ENCODE measurements at regions not wholly inside any gene's neighbourhood (a gene's known extent, or its start where the extent isn't known, plus 50 kb on each side); places are given as distances from the start of the nearest gene placed in this dataset.
"Not testable (repeated sequence)": the region's sequence is repeated elsewhere in the genome, so short reads cannot be mapped to it uniquely, and the experiment has no call there.

DNA sequence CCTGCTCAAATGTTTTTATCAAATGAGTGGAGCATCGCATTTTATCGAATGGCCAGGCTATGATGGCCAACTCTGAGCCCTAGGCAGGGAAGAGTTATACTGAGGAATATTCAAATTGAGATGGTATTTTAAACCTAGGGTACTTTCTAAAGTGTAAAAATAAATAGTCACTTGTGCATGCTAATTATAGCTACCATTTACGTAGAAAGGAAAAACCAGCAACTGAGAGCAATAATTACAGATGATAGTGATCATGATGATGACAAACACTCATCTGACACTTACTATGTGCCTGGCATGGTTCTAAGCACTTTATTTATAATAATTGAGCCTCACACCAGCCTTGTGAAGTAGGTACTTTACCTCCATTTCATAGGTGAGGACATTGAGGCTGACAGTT is 455.7 kb downstream of the CD83 start:
- ATAC-seq, result no peak

DNA sequence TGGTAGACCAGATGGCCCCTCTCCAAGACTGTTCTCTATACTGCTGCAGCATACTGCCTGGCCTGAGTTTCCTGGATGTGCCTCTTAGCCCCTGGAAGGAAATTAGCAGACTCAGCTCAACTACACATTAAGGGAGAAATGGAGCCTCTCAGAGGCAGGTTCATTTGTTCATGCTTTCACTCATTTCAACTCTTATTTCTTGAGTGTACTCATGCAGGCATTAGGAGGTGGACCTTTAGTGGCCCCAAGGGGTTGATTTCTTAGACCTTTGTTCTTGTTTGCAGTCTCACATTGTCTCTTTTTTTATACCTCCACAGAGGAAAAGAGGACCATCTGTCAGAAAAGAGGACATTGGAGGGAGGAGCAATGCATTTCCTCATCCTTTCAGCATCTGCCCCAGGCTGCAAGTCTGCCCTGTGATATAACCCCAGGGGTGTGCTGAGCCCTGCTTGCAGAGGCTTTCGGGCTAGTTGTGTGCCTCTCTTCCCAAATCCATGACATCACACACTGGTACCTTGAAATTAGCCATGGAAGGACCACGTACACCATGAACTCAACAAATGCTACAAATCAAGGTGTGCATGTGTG is 456.2 kb downstream of the CD83 start:
- ATAC-seq, result no peak

DNA sequence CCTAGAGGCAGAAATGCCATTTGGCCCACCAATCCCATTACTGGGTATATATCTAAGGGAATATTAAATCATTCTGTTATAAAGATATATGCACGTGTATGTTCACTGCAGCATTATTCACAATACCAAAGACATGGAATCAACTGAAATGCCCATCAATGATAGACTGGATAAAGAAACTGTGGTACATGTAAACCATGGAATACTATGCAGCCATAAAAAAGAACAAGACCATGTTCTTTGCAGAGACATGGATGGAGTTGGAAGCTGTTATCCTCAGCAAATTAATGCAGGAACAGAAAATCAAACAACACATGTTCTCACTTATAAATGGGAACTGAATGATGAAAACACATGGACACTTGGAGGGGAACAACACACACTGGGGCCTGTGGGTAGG is 458.4 kb downstream of the CD83 start:
- ATAC-seq, result no peak

- ATAC-seq, result no peak
Measured at GRCh38 chr6:14578994-14579393, 461.4 kb downstream of the CD83 start.

DNA sequence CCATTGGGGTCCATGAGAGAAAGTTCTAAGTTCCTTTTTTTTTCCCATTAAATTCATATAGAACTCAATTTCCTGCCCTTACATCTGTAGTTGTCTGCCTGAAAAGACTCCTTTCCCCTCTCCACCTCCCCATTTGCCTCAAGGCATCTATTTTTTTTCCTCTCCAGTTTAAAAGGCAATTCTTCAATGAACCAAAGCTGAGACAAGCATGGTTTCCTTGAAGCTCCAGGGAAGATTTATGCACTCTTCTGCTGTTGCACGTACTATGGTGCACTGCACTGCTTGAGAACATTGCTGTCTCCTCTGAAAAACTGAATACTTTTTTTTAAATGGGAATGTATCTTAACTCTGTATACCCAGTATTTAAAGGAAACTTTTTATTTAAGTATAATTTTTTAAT is 465.2 kb downstream of the CD83 start:
- no peak for ATAC-seq

GRCh38 chr6:14583826-14584225 is 466.3 kb downstream of the CD83 start:
- no peak for ATAC-seq

GRCh38 chr6:14584450-14584849 is 466.9 kb downstream of the CD83 start:
- no peak for ATAC-seq

DNA sequence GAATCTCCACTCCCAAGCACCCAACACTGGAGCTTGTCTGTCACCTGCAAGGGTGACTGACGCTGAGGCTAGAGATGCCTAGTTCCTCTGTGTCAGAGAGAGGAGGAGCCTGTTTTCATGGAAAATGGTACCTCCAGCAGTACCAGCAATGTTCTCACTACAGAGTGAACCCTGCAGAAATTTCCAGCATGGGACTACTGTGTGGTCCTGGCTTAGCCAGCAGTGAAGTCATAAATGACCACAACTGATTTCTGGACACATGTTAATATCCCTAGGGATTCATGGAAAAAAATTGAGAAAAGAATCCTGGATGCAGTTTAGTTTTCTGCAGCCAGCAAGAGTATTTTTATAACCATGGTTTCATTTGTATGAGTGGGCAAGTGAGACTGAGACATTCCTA is 468.1 kb downstream of the CD83 start:
- no peak for ATAC-seq

- ATAC-seq, result no peak
Measured at GRCh38 chr6:14589175-14589574, 471.6 kb downstream of the CD83 start.

DNA sequence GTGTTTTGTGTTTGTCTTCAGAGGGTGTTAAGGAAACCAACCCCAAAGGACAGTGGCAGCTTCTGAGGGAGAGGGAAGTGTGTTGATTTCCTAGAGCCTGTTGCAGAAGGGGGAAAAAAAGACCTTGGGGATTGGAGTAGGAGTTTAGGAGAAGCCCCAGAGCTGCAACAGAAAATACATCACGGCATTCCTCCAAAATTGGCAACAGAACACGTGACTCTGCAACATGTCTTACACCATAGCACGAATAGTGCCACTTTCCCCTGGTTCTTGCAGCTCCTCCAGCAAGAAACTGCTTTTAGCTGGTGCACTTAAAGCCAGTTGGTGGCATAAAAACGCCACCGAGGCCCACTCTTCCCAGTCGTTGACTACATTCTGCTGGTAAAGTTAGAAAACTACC is 473.0 kb downstream of the CD83 start:
- no peak for ATAC-seq

DNA sequence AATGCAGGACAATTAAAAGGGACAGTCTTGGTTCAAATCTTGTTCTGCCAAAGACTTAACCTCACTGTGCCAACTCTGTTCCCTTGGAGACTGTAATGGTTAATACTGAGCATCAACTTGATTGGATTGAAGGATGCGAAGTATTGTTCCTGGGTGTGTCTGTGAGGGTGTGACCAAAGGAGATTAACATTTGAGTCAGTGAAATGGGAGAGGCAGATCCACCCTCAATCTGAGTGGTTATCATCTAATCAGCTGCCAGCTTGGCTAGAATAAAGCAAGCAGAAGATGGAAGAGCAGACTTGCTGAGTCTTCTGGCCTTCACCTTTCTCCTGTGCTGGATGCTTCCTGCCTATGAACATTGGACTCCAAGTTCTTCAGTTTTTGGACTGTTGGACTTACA is 474.4 kb downstream of the CD83 start:
- no peak for ATAC-seq

- ATAC-seq, result no peak
Measured at GRCh38 chr6:14593286-14593685, 475.7 kb downstream of the CD83 start.

- no peak for ATAC-seq
Measured at GRCh38 chr6:14595751-14596150, 478.2 kb downstream of the CD83 start.

GRCh38 chr6:14596410-14596809 is 478.8 kb downstream of the CD83 start:
- no peak for ATAC-seq

DNA sequence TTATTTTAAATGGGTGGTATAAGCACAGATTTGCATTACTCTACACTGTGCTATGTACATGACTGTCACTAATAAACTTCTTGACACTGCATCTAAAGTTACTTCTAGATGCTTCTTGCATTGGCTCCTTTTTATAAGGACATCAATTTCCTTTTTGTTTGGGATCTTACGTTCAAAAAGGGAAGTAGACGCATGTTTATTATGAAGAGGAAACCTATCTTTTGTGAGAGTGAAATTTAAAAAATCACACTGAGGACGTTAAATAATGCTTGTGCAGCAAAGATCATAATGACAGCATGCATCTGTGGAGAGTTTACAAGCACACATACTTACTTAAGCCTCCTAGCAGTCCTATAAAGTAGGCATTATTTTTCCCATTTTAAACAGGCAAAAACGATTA is 479.5 kb downstream of the CD83 start:
- no peak for ATAC-seq

DNA sequence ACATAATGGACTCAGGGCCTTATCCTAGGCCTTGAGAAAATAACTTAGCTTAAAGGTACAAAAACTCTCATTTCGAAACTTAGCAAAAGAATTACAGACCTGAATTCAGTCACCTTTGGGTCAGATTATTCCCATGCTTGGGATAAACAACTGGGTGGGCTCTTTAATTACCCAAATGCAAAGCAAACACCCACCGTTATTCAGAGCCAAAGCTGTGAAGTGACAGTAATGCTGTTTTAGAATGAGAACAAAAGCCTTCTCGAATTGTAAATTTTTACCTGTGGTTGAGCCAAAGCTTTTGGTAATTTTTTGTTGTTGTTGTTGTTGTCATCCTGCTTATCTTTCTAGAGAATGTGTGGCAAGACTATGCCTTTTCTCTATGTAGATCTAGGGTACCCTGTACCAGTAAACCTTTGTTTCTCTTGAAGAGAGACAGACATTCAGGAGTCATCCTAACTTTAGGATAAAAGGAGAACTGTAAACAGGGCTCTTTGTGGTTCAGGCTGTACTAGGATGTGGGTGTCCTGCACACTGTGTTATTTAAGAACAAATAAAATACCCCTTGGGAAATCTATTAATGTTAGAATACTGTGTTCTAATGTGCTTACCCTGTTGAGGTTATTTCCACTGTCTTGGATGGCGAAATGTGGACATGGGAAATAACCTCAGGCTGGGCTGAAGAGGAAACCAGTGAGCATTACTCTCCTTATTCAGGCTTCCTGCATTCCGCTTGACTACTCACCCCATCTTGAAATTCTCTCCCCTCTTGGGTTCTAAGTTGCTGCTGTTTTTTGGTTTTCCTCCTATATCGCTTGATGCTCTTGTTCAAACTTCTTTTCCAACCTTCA is 480.7 kb downstream of the CD83 start:
- ATAC-seq, result no peak

DNA sequence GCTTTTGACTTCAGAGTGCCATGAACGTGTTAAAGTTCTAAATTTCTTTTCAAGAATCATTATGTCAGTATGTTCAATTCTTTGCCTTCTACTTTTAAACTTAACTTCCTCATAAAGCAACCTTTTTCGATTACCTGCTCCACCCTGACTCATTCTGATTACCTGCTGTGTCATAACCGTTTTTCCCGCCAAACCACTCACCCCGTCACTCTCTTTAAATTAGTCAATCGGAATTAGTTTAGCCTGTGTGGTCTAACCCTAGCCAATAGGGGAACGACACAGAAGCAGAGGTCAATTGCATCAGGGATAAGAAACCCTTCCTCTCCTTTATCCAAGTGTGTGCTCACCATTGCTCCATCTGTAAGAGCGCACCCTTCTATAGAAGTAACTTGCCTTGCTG is 482.7 kb downstream of the CD83 start:
- not testable (repeated sequence) for ATAC-seq

DNA sequence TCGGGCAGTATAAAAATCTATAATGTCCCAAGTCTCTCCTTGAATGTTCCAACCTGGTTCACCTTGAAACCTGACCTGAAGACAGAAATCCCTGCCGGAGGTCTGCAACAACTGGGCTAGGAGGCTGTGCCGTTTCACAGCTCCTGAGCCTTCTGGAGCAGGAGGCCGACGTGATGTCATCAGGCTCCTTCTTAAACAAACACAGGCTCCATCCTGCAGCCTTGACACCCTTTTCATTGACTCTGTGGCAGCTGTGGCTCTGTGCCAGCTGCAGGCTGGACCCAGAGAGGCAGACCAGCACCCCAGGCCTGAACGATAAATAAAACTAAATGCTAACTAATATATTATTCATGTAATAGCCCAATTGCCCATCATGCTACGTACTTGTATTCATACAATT is 483.9 kb downstream of the CD83 start:
- no peak for ATAC-seq

DNA sequence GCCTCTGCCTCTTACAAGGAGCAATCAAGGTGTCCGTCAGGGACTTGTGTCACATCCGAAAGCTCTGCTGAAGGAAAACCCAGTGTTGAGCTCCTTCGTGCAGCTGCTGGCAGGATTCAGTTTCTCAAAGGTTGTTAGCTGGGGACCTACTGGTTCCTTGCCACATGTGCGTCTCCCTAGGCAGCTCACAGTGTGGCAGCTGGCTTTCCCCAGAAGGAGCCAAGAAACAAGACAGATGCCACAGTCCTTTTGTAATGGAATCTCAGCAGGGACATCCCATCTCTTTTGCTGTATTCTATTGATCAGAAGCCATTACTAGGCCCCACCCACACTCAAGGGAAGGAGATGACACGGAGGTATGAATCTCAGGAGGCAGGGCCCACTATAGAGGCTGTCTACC is 488.8 kb downstream of the CD83 start:
- ATAC-seq, result no peak

DNA sequence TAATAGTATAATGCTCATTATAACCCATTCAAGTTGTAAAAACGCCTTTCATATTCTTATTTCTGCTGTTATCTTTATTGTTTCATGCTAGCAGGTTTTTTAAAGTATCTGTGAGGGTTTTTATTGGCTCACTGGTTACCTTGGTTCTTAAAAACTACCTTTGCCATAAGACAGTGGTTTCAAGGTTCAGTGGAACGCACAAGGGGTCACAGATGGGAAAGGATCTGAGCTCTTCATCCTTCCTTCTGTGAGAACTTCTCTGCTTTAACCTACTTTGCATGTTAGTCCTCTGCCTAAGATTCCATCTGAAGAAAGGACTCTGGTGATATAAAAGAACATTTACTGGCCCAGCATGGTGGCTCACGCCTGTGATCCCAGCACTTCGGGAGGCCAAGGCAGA is 492.6 kb downstream of the CD83 start:
- ATAC-seq, result no peak

DNA sequence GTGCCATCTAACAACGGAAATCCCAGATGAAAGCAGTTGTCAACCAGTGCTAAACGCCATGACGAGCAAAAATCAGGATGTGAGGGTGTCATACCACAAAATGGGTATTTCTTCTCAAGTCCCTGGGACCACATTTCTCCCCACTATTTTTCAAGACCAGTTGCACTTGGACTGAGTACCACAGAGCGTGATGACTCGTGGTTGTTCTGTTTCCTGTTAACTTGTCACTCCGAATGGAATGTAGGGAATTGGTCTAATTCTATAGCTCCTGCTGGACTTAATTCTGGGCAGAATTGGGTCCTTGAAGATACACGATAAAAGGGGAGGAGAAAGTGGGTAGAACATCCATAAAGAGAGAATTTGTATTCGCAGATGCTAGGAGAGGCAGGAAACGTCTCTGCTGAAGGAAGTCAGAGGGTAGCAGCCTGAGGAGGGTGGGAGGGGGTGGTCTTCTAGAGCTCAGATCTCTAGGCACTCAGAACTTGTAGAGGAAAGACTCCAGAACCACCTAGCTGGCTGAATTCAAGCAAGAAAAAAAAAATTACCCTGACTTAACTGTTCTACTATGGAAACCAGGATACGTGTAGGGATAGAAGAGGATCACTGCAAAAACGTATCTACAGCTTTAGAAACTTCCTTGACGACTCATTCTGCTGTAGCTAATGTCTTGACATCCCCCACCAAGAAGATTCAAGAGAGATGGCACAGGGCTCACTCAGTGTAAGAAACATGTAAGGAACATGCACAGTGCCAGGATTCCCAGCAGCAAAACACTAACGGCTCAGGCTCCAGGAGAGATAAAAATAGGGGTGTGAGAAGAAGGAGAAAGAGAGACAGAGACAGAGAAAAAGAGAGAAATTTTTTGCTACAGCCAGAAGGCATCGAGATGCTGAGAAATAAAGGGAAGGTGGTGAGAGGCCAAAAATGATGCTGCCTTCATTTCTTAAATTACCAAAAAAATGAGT is 494.7 kb downstream of the CD83 start:
- ATAC-seq, result no peak

- ATAC-seq, result no peak
Measured at GRCh38 chr6:14614631-14615030, 497.1 kb downstream of the CD83 start.

- ATAC-seq, result no peak
Measured at GRCh38 chr6:14616656-14617055, 499.1 kb downstream of the CD83 start.

All from esophagus mucosa (tissue), 1 donor.